Cardiac muscle cell (in vitro differentiated cells and primary cell): ENCODE measurements at regions not wholly inside any gene's neighbourhood (a gene's known extent, or its start where the extent isn't known, plus 50 kb on each side); places are given as distances from the start of the nearest gene placed in this dataset.

Experiments
- DNase-seq, 2 donors: peaks; one replicate each; pipeline versions ENCODE4 v3.0.0 to v3.0.0-alpha.2; 2010 to 2017; ENCODE audit warnings: low read depth in 1 of 2, low spot score in 1 of 2
- H3K27ac ChIP-seq: fragments of 200-600 bp; sonication (generic); 2 replicates; pipeline ENCODE4 v1.5.1; 2016
- H3K27me3 ChIP-seq: fragments of 200-600 bp; sonication (generic); 2 replicates; pipeline ENCODE4 v1.6.0; 2016; ENCODE audit warnings: control low read depth
- H3K36me3 ChIP-seq: fragments of 200-600 bp; sonication (generic); 2 replicates; pipeline ENCODE4 v1.5.1; 2016; ENCODE audit warnings: control low read depth
- H3K4me1 ChIP-seq: fragments of 200-600 bp; sonication (generic); 2 replicates; pipeline ENCODE4 v1.8.1; 2017; ENCODE audit warnings: low read depth, mild to moderate bottlenecking, mixed run types
- H3K4me3 ChIP-seq: fragments of 200-600 bp; sonication (generic); 2 replicates; pipeline ENCODE4 v1.5.1; 2016; ENCODE audit warnings: mild to moderate bottlenecking
- H3K9me3 ChIP-seq: fragments of 200-600 bp; sonication (generic); 2 replicates; pipeline ENCODE4 v1.5.1; 2017; ENCODE audit warnings: low read depth, mild to moderate bottlenecking, control low read depth
- TF ChIP-seq, protein P1 (sequence below): IDR thresholded peaks from 2 replicates; pipeline ENCODE4 v1.5.1; 2012; ENCODE audit warnings: low read depth, mild to moderate bottlenecking, low read length

DNA sequence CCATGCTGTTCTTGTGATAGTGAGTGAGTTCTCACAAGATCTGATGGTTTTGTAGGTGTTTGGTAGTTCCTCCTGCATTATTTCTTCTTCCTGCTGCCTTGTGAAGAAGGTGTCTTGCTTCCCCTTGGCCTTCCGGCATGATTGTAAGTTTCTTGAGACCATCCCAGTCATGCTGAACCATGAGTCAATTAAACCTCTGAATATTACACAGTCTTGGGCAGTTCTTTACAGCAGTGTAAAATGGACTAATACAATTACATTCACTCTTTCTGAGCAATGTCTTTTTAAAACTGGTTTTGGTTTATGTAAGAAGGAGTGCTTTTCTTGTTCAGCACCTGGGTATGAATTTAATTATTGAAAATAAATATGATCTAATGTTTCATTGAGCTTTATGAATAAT is 50.7 kb upstream of the ARRDC3 start:
- no peaks in the 10 kb centered on the region for H3K36me3 ChIP-seq
- no peak overlapping the region for H3K4me3 ChIP-seq
- no peaks in the 10 kb centered on the region for H3K27me3 ChIP-seq
- no peak for DNase-seq
- no peaks in the 10 kb centered on the region for H3K4me1 ChIP-seq
- H3K27ac ChIP-seq = no peak overlapping the region
- TF ChIP-seq, protein P1, sequence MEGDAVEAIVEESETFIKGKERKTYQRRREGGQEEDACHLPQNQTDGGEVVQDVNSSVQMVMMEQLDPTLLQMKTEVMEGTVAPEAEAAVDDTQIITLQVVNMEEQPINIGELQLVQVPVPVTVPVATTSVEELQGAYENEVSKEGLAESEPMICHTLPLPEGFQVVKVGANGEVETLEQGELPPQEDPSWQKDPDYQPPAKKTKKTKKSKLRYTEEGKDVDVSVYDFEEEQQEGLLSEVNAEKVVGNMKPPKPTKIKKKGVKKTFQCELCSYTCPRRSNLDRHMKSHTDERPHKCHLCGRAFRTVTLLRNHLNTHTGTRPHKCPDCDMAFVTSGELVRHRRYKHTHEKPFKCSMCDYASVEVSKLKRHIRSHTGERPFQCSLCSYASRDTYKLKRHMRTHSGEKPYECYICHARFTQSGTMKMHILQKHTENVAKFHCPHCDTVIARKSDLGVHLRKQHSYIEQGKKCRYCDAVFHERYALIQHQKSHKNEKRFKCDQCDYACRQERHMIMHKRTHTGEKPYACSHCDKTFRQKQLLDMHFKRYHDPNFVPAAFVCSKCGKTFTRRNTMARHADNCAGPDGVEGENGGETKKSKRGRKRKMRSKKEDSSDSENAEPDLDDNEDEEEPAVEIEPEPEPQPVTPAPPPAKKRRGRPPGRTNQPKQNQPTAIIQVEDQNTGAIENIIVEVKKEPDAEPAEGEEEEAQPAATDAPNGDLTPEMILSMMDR = no peak
- H3K9me3 ChIP-seq = no peaks in the 10 kb centered on the region
